ENCODE measurements at regions not wholly inside any gene's neighbourhood (a gene's known extent, or its start where the extent isn't known, plus 50 kb on each side); places are given as distances from the start of the nearest gene placed in this dataset.

DNA sequence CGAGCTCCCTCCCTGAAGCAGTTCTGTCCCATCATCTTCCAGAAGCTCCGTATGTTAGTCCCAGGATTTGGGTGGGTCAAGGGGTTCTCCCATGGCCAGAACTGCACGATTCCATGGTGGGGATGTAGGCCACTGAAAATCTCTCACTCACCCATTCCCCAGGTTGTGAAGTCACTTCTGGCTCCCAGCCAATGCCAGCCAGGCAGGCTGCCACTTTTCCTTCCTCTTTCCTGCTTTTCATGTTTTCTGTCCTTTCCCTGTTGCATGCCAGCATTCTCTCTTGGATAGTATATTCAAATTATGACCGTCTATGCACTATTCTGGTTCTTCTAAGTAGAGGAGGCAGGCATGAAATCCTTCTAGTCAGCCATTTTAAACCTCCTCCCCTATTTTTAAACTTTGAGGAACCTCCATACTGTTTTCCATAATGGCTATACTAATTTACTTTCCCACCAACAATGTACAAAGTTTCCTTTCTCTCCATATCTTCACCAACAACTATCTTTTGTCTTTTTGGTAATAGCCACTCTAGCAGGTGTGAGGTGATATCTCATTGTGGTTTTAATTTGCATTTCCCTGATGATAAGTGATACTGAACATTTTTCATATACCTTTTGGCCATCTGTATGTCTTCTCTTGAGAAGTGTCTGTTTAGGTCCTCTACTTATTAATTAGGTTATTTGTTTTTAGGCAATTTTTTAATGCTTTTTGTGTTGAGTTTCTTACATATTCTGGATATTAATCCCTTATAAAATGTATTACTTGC lies 182.1 kb upstream of the TET2 start:
- no peaks in the 10 kb centered on the region for H3F3A ChIP-seq (ENCODE audit: low read depth)
- no peaks in the 10 kb centered on the region for H3K27me3 ChIP-seq (ENCODE audit: insufficient read depth, low read length, poor library complexity, severe bottlenecking)
- no peaks in the 10 kb centered on the region for H3K36me3 ChIP-seq (ENCODE audit: insufficient read depth, low read length)
- no peaks in the 10 kb centered on the region for H3K9me2 ChIP-seq (replicated peaks; ENCODE audit: low read depth, low read length)
- no peak overlapping the region for H3K4me2 ChIP-seq (ENCODE audit: low read depth, low read length, poor library complexity, severe bottlenecking)
- no peaks in the 10 kb centered on the region for H4K20me1 ChIP-seq (ENCODE audit: insufficient read depth, low read length, poor library complexity, severe bottlenecking)
- H3K79me2 ChIP-seq (ENCODE audit: insufficient read depth, low read length), result no peaks in the 10 kb centered on the region
- H3K4me3 ChIP-seq (ENCODE audit: low read length, poor library complexity, severe bottlenecking), result no peak overlapping the region
- no peak overlapping the region for H2AFZ ChIP-seq (ENCODE audit: low read length)
- no peak for TF ChIP-seq EZH2phosphoT487 (IDR thresholded peaks at IDR 0.05; ENCODE audit: borderline replicate concordance)
- TF ChIP-seq CTCF (conservative IDR thresholded peaks at IDR 0.05; ENCODE audit: low read length), result no peak
- no peaks in the 10 kb centered on the region for H3K9me3 ChIP-seq (ENCODE audit: insufficient read depth, low read depth, low read length)
- H3K4me1 ChIP-seq (ENCODE audit: insufficient read depth, low read length, poor library complexity, severe bottlenecking), result no peaks in the 10 kb centered on the region
- no peak overlapping the region for H3K9ac ChIP-seq (ENCODE audit: low read depth, low read length, poor library complexity, severe bottlenecking)

GRCh38 chr4:104966349-104967033 lies 180.2 kb upstream of the TET2 start:
- no peaks in the 10 kb centered on the region for H3K4me1 ChIP-seq (ENCODE audit: insufficient read depth, low read length, poor library complexity, severe bottlenecking)

GRCh38 chr4:104967034-104967401 lies 179.7 kb upstream of the TET2 start:
- Histone ChIP-seq H3K9ac (ENCODE audit: low read depth, low read length, poor library complexity, severe bottlenecking) (no peak overlapping the region), H3F3A (ENCODE audit: low read depth) (no peaks in the 10 kb centered on the region), H4K20me1 (ENCODE audit: insufficient read depth, low read length, poor library complexity, severe bottlenecking) (no peaks in the 10 kb centered on the region), H3K27me3 (ENCODE audit: insufficient read depth, low read length, poor library complexity, severe bottlenecking) (no peaks in the 10 kb centered on the region), H2AFZ (ENCODE audit: low read length) (no peak overlapping the region), H3K9me2 (replicated peaks; ENCODE audit: low read depth, low read length) (no peaks in the 10 kb centered on the region), H3K4me3 (ENCODE audit: low read length, poor library complexity, severe bottlenecking) (no peak overlapping the region), H3K36me3 (ENCODE audit: insufficient read depth, low read length) (no peaks in the 10 kb centered on the region), H3K4me2 (ENCODE audit: low read depth, low read length, poor library complexity, severe bottlenecking) (no peak overlapping the region), H3K9me3 (ENCODE audit: insufficient read depth, low read depth, low read length) (no peaks in the 10 kb centered on the region), H3K79me2 (ENCODE audit: insufficient read depth, low read length) (no peaks in the 10 kb centered on the region), H3K4me1 (ENCODE audit: insufficient read depth, low read length, poor library complexity, severe bottlenecking) (no peaks in the 10 kb centered on the region)
- TF ChIP-seq EZH2phosphoT487 (IDR thresholded peaks at IDR 0.05; ENCODE audit: borderline replicate concordance) (no peak), CTCF (conservative IDR thresholded peaks at IDR 0.05; ENCODE audit: low read length) (no peak)

More at GRCh38 chr4:104966349-104967033, 180.2 kb upstream of the TET2 start:
- TF ChIP-seq EZH2phosphoT487 (IDR thresholded peaks at IDR 0.05; ENCODE audit: borderline replicate concordance), result no peak
- Histone ChIP-seq H4K20me1 (ENCODE audit: insufficient read depth, low read length, poor library complexity, severe bottlenecking) (no peaks in the 10 kb centered on the region), H3F3A (ENCODE audit: low read depth) (no peaks in the 10 kb centered on the region), H3K79me2 (ENCODE audit: insufficient read depth, low read length) (no peaks in the 10 kb centered on the region), H3K4me3 (ENCODE audit: low read length, poor library complexity, severe bottlenecking) (no peak overlapping the region), H3K9ac (ENCODE audit: low read depth, low read length, poor library complexity, severe bottlenecking) (no peak overlapping the region), H2AFZ (ENCODE audit: low read length) (no peak overlapping the region), H3K9me3 (ENCODE audit: insufficient read depth, low read depth, low read length) (no peaks in the 10 kb centered on the region), H3K9me2 (replicated peaks; ENCODE audit: low read depth, low read length) (no peaks in the 10 kb centered on the region), H3K4me2 (ENCODE audit: low read depth, low read length, poor library complexity, severe bottlenecking) (no peak overlapping the region), H3K27me3 (ENCODE audit: insufficient read depth, low read length, poor library complexity, severe bottlenecking) (no peaks in the 10 kb centered on the region), H3K36me3 (ENCODE audit: insufficient read depth, low read length) (no peaks in the 10 kb centered on the region)

Measured in Loucy (cell line).